ENCODE measurements at regions not wholly inside any gene's neighbourhood (a gene's known extent, or its start where the extent isn't known, plus 50 kb on each side); places are given as distances from the start of the nearest gene placed in this dataset.
"Not testable (repeated sequence)": the region's sequence is repeated elsewhere in the genome, so short reads cannot be mapped to it uniquely, and the experiment has no call there.

DNA sequence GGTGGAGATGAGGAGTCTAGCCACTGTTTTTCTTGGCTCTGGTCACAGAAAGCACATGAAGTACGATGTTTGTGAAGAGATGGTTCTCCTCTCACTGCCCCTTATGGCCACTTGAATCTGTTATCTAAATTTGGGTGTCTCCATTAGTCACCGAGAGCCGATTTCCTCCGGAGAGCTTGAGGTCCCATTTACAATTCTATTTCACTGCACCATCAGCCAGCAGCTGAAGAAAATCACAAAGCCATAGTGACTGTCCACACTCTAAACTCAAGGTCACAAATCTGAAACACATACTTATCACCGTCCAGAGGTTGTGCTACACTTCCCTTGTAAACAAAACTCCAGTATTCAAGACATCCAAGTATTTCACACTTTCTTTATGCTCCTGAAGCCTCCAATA, 207.2 kb upstream of the FRG1 start:
- intact Hi-C loops (cut with micrococcal nuclease); DNase-seq; H3K9me3 Mint-ChIP-seq; H3K27ac Mint-ChIP-seq; H3K27me3 Mint-ChIP-seq; H3K4me3 Mint-ChIP-seq; H3K4me1 Mint-ChIP-seq; H3K36me3 Mint-ChIP-seq (ENCODE audit: low read depth): not testable (repeated sequence)

DNA sequence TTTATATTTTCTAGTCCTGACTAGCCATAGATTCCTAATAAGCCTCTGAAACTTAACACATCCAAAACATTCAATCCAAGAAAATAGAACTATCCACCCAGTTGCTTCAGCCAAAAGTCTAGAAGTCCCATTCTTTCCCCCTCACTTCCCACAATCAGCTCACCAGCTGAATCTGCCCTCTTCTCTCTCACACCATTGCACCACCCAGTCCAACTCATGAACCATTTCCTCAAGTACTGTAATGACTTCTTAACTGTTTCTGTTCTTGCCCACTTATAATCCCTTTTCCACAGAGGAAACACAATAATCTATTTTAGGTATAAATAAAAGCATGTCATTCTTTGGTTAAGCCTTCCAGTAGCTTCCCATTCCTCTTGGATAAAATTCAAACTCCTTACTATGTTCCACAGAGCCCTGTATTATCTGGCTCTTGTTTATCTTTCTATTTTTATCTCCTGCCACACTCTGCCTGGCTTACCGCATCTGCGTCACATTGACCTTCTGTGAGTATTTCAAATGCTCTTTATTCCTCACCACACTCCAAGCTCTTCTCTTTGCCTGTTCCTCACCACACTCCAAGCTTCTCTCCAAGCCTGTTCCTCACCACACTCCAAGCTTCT, 205.9 kb upstream of the FRG1 start:
- H3K27ac Mint-ChIP-seq; intact Hi-C loops (cut with micrococcal nuclease); H3K4me3 Mint-ChIP-seq; H3K36me3 Mint-ChIP-seq (ENCODE audit: low read depth); H3K4me1 Mint-ChIP-seq; DNase-seq; H3K9me3 Mint-ChIP-seq; H3K27me3 Mint-ChIP-seq: not testable (repeated sequence)

DNA sequence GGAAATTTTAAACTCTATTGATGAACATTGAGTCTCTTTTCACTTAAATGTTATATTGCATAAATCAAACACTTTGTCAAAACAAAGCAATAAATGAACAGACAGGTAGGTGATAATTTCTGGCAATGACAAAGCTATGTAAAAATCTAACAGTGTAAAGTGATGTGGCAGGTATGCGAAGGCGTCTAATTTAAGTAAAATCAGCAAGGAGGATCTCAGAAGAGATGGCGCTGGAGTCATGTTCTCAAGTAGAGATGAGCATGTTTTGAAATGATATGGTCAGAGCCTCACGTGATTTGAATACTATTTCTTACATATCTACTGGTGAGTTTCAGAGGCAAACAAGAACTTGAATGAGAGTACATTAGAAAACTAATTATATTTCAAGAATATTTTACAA, 204.0 kb upstream of the FRG1 start:
- H3K27ac Mint-ChIP-seq; H3K27me3 Mint-ChIP-seq; DNase-seq; intact Hi-C loops (cut with micrococcal nuclease); H3K9me3 Mint-ChIP-seq; H3K4me3 Mint-ChIP-seq; H3K4me1 Mint-ChIP-seq; H3K36me3 Mint-ChIP-seq (ENCODE audit: low read depth): not testable (repeated sequence)

DNA sequence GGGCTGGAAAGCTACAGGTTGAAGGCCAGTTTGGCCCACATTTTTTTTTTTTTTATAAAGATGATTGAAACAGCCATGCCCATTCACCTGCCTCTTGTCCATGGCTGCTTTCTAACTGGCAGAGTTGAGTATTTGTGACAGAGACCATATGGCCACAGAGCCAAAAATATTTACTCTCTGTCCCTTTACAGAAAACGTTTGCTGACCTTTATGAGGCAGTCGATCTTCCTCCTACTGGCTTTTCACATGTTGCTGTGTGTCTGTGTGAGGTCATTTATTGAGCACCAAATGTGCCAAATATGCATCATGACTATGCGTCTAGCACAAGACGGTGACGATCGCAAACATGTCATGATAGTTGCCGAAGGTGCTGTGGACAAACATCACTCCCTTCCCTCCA, 200.6 kb upstream of the FRG1 start:
- H3K9me3 Mint-ChIP-seq; H3K4me3 Mint-ChIP-seq; H3K27me3 Mint-ChIP-seq; intact Hi-C loops (cut with micrococcal nuclease); DNase-seq; H3K36me3 Mint-ChIP-seq (ENCODE audit: low read depth); H3K27ac Mint-ChIP-seq; H3K4me1 Mint-ChIP-seq: not testable (repeated sequence)

DNA sequence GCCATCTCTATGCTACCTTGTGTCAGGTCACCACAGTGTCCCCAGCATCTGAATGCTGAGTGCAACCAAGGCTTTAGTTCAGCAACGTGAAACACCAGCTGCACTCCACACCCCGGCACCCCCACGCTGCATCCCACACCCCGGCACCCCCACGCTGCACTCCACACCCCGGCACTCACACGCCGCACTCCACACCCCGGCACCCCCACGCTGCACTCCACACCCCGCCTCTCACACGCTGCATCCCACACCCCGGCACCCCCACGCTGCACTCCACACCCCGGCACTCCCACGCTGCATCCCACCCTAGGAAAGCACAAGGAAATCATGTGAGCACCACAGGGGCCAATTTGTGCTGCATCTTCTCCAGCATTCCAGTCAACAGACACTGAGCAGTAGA, 199.8 kb upstream of the FRG1 start:
- Mint-ChIP-seq H3K4me1 (no peaks in the 10 kb centered on the region), H3K36me3 (ENCODE audit: low read depth) (no peaks in the 10 kb centered on the region), H3K27ac (no peak overlapping the region), H3K4me3 (no peak overlapping the region), H3K27me3 (no peaks in the 10 kb centered on the region), H3K9me3 (peaks cover 3% of the 10 kb centered on the region)
- intact Hi-C loops (cut with micrococcal nuclease), result no loop called here
- DNase-seq, result no peak

DNA sequence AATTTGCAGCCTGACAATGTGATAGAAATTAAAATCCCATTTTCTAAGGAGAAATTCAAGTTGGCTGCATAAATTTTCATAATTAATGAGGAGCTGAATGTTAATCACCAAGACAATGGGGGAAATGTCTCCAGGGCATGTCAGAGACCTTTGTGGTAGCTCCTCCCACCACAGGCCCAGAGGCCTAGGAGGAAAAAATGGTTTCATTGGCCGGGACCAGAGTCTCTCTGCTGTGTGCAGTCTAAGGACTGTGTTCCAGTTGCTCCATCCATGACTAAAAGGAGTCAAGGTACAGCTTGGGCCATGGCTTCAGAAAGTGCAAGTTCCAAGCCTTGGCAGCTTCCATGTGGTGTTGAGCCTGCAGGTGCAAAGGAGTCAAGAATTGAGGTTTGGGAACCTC, 187.6 kb upstream of the FRG1 start:
- H3K27me3 Mint-ChIP-seq; H3K36me3 Mint-ChIP-seq (ENCODE audit: low read depth): not testable (repeated sequence)

DNA sequence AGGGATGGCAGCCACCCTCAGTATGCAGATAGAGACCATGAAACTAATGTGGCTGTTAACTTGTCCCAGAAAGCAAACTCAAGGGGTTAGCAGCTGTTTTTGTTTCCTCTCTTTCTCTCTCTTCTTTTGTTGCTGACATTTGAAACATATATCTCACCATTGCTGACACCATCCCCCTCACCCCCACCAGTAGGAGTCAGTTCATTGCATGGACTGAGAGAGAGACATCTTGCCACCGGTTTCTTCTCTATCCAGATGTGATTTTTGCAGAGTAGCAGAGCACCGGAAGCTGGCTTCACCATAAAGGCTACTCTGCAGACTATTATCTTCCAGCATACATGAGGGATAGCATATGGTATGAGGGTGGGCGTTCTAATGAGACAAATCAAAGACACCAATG, 177.1 kb upstream of the FRG1 start:
- intact Hi-C loops (cut with micrococcal nuclease), result no loop called here
- H3K36me3 Mint-ChIP-seq (ENCODE audit: low read depth), result no peaks in the 10 kb centered on the region
- no peak for DNase-seq
- H3K27me3 Mint-ChIP-seq, result no peaks in the 10 kb centered on the region
- H3K27ac Mint-ChIP-seq, result no peak overlapping the region
- H3K9me3 Mint-ChIP-seq, result no peaks in the 10 kb centered on the region
- H3K4me1 Mint-ChIP-seq, result no peaks in the 10 kb centered on the region
- H3K4me3 Mint-ChIP-seq, result no peak overlapping the region

More for the DNA sequence above, 187.6 kb upstream of the FRG1 start:
- H3K9me3 Mint-ChIP-seq; H3K4me3 Mint-ChIP-seq; H3K4me1 Mint-ChIP-seq; DNase-seq; intact Hi-C loops (cut with micrococcal nuclease); H3K27ac Mint-ChIP-seq: not testable (repeated sequence)

DNA sequence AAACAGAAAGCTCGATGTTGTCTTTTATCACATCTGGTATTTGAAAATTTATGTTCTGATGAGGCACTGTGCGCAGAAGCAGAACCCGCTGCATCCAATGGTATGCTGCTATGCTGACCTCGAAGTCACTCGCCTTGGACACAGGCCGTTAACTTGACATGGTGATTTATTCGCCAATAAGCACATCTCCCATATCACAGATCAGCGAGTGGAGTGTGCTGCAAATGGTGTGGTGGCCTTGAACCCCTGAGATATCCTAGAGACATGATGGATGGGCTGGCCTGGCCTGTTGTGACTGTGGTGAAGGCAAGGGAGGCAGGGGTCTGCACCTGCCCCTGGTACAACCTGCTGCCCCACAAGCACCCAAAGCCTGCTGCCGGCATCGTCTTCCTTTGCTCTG, 175.4 kb upstream of the FRG1 start:
- H3K4me3 Mint-ChIP-seq, result no peak overlapping the region
- no peak for DNase-seq
- no peaks in the 10 kb centered on the region for H3K9me3 Mint-ChIP-seq
- no peak overlapping the region for H3K27ac Mint-ChIP-seq
- H3K36me3 Mint-ChIP-seq (ENCODE audit: low read depth), result no peaks in the 10 kb centered on the region
- no peaks in the 10 kb centered on the region for H3K27me3 Mint-ChIP-seq
- H3K4me1 Mint-ChIP-seq, result no peaks in the 10 kb centered on the region
- intact Hi-C loops (cut with micrococcal nuclease), result no loop called here

DNA sequence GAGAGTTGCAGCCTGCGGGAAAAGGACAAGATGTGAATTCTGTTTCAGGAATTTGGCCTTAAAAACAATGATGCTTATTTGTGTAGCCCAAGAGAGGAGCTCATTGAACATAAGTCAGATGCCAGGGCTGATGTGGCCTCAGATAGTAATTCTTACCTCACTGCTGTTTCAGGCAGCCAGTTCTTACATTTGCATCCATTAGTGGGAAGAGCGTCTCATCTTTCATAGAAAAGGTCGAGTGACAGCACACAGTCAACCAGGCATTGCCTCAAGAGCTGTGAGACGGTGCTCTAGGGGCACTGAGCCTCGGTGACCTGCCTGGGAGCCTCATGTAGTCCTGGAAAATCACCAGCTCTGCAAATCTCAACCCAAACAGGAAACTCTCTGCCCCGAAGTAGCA, 174.9 kb upstream of the FRG1 start:
- H3K27ac Mint-ChIP-seq, result no peak overlapping the region

DNA sequence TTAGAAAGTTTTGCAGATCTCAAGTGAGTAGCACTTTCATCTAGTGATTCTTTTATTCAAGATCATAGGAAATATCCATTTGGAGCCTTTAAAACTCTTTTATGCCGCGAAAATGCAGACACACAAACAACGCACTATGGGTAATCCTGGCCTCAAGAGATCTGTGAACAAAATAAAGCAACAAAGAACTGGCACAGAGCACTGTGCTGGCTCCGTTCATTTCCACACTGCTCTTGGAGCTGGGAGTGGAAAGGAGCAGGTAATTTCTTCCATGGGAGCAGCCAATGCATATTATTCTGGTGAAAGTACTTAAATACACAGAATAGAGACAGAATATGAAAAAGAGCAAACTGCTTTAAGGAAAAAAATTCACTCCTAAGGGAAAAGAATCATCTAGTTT, 172.7 kb upstream of the FRG1 start:
- Mint-ChIP-seq H3K27ac (no peak overlapping the region), H3K36me3 (ENCODE audit: low read depth) (no peaks in the 10 kb centered on the region), H3K4me1 (no peaks in the 10 kb centered on the region), H3K9me3 (no peaks in the 10 kb centered on the region), H3K27me3 (no peaks in the 10 kb centered on the region), H3K4me3 (no peak overlapping the region)
- intact Hi-C loops (cut with micrococcal nuclease), result no loop called here
- no peak for DNase-seq

More for the DNA sequence above, 174.9 kb upstream of the FRG1 start:
- Mint-ChIP-seq H3K27me3 (no peaks in the 10 kb centered on the region), H3K36me3 (ENCODE audit: low read depth) (no peaks in the 10 kb centered on the region), H3K4me3 (no peak overlapping the region), H3K4me1 (no peaks in the 10 kb centered on the region), H3K9me3 (no peaks in the 10 kb centered on the region)
- intact Hi-C loops (cut with micrococcal nuclease), result no loop called here
- no peak for DNase-seq

DNA sequence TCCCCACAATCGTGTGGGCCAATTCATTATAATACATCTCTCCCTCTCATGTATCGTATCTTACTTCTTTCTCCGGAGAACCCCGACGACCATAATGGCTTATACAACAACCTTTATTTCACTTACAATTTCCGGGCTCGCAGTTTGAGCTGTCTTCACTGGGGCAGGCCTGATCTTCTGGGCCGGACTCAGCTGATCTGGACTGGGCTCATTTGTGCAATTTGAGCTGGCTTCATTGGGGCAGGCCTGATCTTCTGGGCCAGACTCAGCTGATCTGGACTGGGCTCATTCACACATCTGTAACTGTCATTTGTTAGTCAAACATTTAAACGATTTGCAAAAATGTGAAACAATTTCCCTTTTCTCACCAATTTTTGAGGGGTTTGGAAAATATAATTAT, 171.5 kb upstream of the FRG1 start:
- no peak for DNase-seq
- Mint-ChIP-seq H3K36me3 (ENCODE audit: low read depth) (no peaks in the 10 kb centered on the region), H3K9me3 (peaks cover 3% of the 10 kb centered on the region), H3K27ac (no peak overlapping the region), H3K4me1 (no peaks in the 10 kb centered on the region), H3K27me3 (no peaks in the 10 kb centered on the region), H3K4me3 (no peak overlapping the region)
- intact Hi-C loops (cut with micrococcal nuclease), result no loop called here

DNA sequence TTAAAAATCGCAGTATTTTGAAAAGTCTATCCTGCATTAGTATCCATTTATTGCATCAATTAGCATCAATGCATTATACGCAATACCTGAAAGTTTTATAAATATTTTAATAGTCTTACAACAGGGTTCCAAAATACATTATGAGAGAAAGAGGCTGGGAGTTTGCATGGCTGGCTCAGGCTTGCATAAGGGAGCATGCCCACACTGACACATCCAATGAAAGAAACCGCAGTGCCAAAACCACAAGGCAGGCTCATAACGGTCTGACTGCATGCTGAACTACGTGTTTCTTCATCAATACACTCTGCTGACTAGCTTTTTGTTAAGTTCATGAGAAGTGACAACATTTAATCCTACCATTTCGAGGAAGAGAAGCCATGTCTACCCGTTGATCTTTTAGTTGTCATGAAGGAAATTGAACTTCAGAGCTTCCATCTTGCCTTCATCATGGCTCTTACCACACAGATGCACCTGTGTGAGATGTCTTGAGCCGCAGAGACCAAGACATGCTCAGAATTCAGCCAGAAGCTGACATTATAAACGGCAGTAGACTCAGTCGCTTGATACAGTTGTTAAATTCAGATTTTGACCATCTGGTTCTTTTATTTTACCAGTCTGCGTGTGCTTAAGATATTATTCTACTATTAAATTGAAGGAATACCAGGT, 168.8 kb upstream of the FRG1 start:
- Mint-ChIP-seq H3K27ac (no peak overlapping the region), H3K36me3 (ENCODE audit: low read depth) (no peaks in the 10 kb centered on the region), H3K4me3 (no peak overlapping the region), H3K4me1 (no peaks in the 10 kb centered on the region), H3K9me3 (peaks cover 4% of the 10 kb centered on the region), H3K27me3 (no peaks in the 10 kb centered on the region)
- intact Hi-C loops (cut with micrococcal nuclease), result no loop called here
- no peak for DNase-seq

DNA sequence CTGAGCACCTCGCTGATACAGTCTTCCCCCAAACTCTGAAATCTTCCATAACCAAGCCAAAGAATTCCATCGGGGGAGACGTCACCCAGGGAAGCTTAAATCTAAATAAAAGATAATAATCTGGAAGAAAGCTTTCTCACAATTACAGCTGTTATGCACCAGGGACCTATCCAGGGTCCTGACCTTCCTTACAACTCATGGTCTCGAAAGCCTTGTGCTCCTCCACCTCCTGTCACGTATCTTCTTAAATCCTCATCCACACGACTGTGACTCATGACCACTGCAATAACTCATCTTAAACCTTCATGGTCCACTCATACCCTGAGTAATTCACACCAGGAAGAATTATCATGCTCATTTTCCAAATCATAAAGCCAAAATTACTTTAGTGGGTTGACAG, 166.8 kb upstream of the FRG1 start:
- Mint-ChIP-seq H3K36me3 (ENCODE audit: low read depth) (no peaks in the 10 kb centered on the region), H3K4me1 (no peaks in the 10 kb centered on the region), H3K27ac (no peak overlapping the region), H3K9me3 (peaks cover 9% of the 10 kb centered on the region), H3K4me3 (no peak overlapping the region), H3K27me3 (no peaks in the 10 kb centered on the region)
- DNase-seq, result no peak
- intact Hi-C loops (cut with micrococcal nuclease), result no loop called here

DNA sequence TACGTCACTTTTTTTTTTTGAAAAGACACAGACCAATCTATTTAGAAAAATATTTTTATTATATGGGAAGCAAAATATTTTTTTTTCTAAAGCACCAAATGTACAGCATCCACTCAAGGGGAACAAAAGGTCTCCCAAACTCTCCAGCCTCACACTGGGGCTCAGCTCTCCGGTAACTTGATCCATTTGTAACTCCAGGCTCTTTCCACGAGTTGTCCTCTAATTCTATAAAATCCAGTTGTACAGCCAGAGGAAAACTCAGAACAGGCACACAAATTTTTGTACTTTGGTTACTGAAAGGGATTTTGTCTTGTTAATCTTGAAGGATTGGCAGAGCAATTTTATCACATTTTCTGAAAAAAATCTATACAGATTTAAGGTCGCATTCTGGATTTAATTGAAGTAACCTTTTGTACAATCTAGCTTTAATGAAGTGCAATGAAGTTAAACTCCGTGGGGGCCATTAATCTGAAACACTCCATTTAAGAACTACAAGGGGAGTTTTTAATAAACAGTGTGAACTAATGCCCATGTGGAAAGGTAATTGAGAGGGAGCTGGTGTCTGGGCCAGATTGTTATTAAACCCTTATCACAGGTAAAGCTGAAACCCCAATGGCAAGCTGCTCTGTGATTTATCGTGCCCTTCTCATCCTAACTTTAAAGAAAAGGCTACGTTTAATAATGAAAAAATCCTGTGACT, 161.2 kb upstream of the FRG1 start:
- Mint-ChIP-seq H3K36me3 (ENCODE audit: low read depth) (no peaks in the 10 kb centered on the region), H3K4me3 (no peak overlapping the region), H3K27ac (no peak overlapping the region), H3K27me3 (no peaks in the 10 kb centered on the region), H3K4me1 (no peaks in the 10 kb centered on the region), H3K9me3 (peaks cover 6% of the 10 kb centered on the region)
- DNase-seq, result no peak
- intact Hi-C loops (cut with micrococcal nuclease), result no loop called here

DNA sequence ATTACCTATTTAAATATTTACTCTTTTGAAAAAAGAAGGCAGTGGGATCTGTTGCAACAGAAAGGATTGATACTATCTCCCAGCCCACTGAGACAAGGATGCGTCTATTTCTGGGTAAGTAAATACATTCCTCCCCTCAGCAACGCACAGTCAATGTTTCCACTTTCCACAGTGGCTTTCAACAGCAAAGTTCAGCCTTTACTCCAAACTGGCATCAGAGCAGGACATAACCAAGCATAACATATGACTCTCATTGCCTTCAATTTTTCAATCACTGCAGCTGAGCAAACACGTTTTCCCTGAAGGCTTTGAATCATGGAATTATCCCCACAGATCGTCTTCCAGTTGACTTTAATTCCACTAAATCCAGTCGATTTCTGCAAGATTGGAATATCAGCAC, 160.3 kb upstream of the FRG1 start:
- Mint-ChIP-seq H3K27ac (no peak overlapping the region), H3K36me3 (ENCODE audit: low read depth) (no peaks in the 10 kb centered on the region), H3K4me3 (no peak overlapping the region), H3K4me1 (no peaks in the 10 kb centered on the region), H3K9me3 (peaks cover 6% of the 10 kb centered on the region), H3K27me3 (no peaks in the 10 kb centered on the region)
- no peak for DNase-seq
- intact Hi-C loops (cut with micrococcal nuclease), result no loop called here

Measured in activated CD4-positive, alpha-beta T cell treated with anti-CD3 and anti-CD28 coated beads, Interleukin-2, amount 10 ng/mL, durations not matched to agents 24 days and 14 days (primary cell).